HepG2 (cell line): ENCODE measurements at regions not wholly inside any gene's neighbourhood (a gene's known extent, or its start where the extent isn't known, plus 50 kb on each side); places are given as distances from the start of the nearest gene placed in this dataset.

Experiments
- ATAC-seq: fragments of 200-7000 bp; cut with Tn5 transposase; 3 replicates; pipeline ENCODE4 v1.9.1; 2020; ENCODE audit warnings: mild to moderate bottlenecking, moderate library complexity
- BruUV-seq: library from RNA; stranded (reverse); fragments of 400-500 nt; replicated peaks from 2 replicates; lab custom pipeline; 2021; lab: Mats Ljungman, UMichigan
- CTCF ChIA-PET: fragments of 300-600 bp; formaldehyde crosslinking; extraction: SDS; loops from one replicate; lab custom pipeline; 2021; ENCODE audit warnings: low total read pairs, inconsistent platforms, low intra/inter-chr PET ratio; lab: Yijun Ruan, JAX
- POLR2A ChIA-PET: fragments of 350-600 bp; sonication (Branson Sonifier 250); formaldehyde crosslinking; loops from one replicate; lab custom pipeline; 2020; ENCODE audit warnings: antibody characterized with exemption, inconsistent platforms; lab: Yijun Ruan, JAX
- DNase-seq: peaks from one replicate; pipeline ENCODE4 v3.0.0-alpha.2; 2015; ENCODE audit warnings: low spot score
- FAIRE-seq: peaks from 3 replicates; lab custom pipeline; 2011; peaks lifted over from hg19 to GRCh38; lab: Jason Lieb, UNC
- H2AFZ ChIP-seq: one replicate; pipeline ENCODE4 v1.6.1; 2011; ENCODE audit warnings: low read length, inconsistent platforms
- H3K27ac ChIP-seq: fragments of 300-600 bp; 3 replicates; pipeline ENCODE4 v1.8.0; 2011; ENCODE audit warnings: mixed run types, mild to moderate bottlenecking, mixed read lengths, low read length, inconsistent platforms; ENCODE audit not compliant: insufficient read depth; ENCODE audit errors: extremely low read length
- H3K27me3 ChIP-seq, 2 experiments: fragments of 200-600 bp in 1 of 2; 2 replicates in 1 of 2; 3 replicates in 1 of 2; pipeline versions ENCODE4 v1.6.0 to v1.8.0; 2011; ENCODE audit warnings: low read length in 2 of 2, mild to moderate bottlenecking in 2 of 2, moderate library complexity in 2 of 2, inconsistent platforms in 1 of 2; ENCODE audit not compliant: insufficient read depth in 2 of 2, control insufficient read depth in 1 of 2
- H3K36me3 ChIP-seq, 2 experiments: fragments of 200-600 bp in 1 of 2; replicated peaks in 1 of 2; 2 replicates in 1 of 2; 3 replicates in 1 of 2; pipeline versions ENCODE4 v1.5.1 to v1.8.0; 2011; ENCODE audit warnings: low read length in 2 of 2, inconsistent platforms in 1 of 2; ENCODE audit not compliant: insufficient read depth in 2 of 2, control insufficient read depth in 1 of 2
- H3K4me1 ChIP-seq: 2 replicates; pipeline ENCODE4 v1.5.1; 2012; ENCODE audit warnings: low read length, inconsistent platforms; ENCODE audit not compliant: insufficient read depth
- H3K4me2 ChIP-seq: 2 replicates; pipeline ENCODE4 v1.6.0; 2011; ENCODE audit warnings: low read depth, low read length, inconsistent platforms
- H3K4me3 ChIP-seq, 3 experiments: fragments of 200-600 bp in 1 of 3; sonication (generic), shearing (Covaris generic) in 1 of 3; replicated peaks in 1 of 3; 2 replicates each; pipeline ENCODE4 v1.5.1; 2011 to 2016; ENCODE audit warnings: low read length in 3 of 3, inconsistent platforms in 2 of 3, low read depth in 2 of 3, mild to moderate bottlenecking in 2 of 3, control low read depth in 1 of 3, mixed read lengths in 1 of 3; ENCODE audit not compliant: insufficient read depth in 1 of 3
- H3K79me2 ChIP-seq: one replicate; pipeline ENCODE4 v1.6.1; 2011; ENCODE audit warnings: low read length, inconsistent platforms; ENCODE audit not compliant: insufficient read depth
- H3K9ac ChIP-seq: 2 replicates; pipeline ENCODE4 v1.6.0; 2011; ENCODE audit warnings: mild to moderate bottlenecking, low read depth, low read length, inconsistent platforms; ENCODE audit not compliant: insufficient read depth
- H3K9me3 ChIP-seq: 2 replicates; pipeline ENCODE4 v1.5.1; 2012; ENCODE audit warnings: mild to moderate bottlenecking, low read length
- H4K20me1 ChIP-seq: 2 replicates; pipeline ENCODE4 v1.6.0; 2011; ENCODE audit warnings: inconsistent platforms, mild to moderate bottlenecking, low read length, moderate library complexity; ENCODE audit not compliant: insufficient read depth
- FOSL2 ChIP-seq: sonication (generic); formaldehyde crosslinking; IDR thresholded peaks from 2 replicates; pipeline ENCODE4 v1.4.0; 2020; ENCODE audit warnings: missing genetic modification reagents
- HHEX ChIP-seq: IDR thresholded peaks from 2 replicates; pipeline ENCODE4 v1.6.1; 2016; ENCODE audit warnings: control low read depth
- MAX ChIP-seq: IDR thresholded peaks from 2 replicates; pipeline ENCODE4 v1.6.1; 2012; ENCODE audit warnings: inconsistent platforms
- NFATC3 ChIP-seq: sonication (generic); formaldehyde crosslinking; IDR thresholded peaks from 2 replicates; pipeline ENCODE4 v1.5.1; 2020; ENCODE audit warnings: mild to moderate bottlenecking, missing genetic modification reagents
- NRL ChIP-seq: sonication (generic); formaldehyde crosslinking; IDR thresholded peaks from 2 replicates; pipeline ENCODE4 v1.5.0; 2020; ENCODE audit warnings: missing genetic modification reagents, mild to moderate bottlenecking, moderate library complexity, borderline replicate concordance
- PAX8 ChIP-seq: sonication (generic); formaldehyde crosslinking; IDR thresholded peaks from 2 replicates; pipeline ENCODE4 v1.8.0; 2022; ENCODE audit warnings: mild to moderate bottlenecking, missing genetic modification reagents, borderline replicate concordance
- PHB2 ChIP-seq: fragments of 450-650 bp; IDR thresholded peaks from 2 replicates; pipeline ENCODE4 v1.6.1; 2018; ENCODE audit not compliant: partially characterized antibody
- RFX3 ChIP-seq: IDR thresholded peaks from 2 replicates; pipeline ENCODE4 v1.6.1; 2016; ENCODE audit warnings: missing biosample characterization, missing genetic modification reagents
- SIN3A ChIP-seq: IDR thresholded peaks from 2 replicates; pipeline ENCODE4 v1.6.1; 2011; ENCODE audit warnings: low read depth, mild to moderate bottlenecking, control low read depth, low read length, borderline replicate concordance
- TAF1 ChIP-seq: sonication (generic); formaldehyde crosslinking; IDR thresholded peaks from 2 replicates; pipeline ENCODE4 v1.4.0; 2020; ENCODE audit warnings: missing genetic modification reagents
- TRIM24 ChIP-seq: sonication (generic); formaldehyde crosslinking; IDR thresholded peaks from 2 replicates; pipeline ENCODE4 v1.8.0; 2022; ENCODE audit warnings: mild to moderate bottlenecking, missing genetic modification reagents
- ZMAT5 ChIP-seq: sonication (generic); formaldehyde crosslinking; IDR thresholded peaks from 2 replicates; pipeline ENCODE4 v1.5.0; 2020; ENCODE audit warnings: mild to moderate bottlenecking, low read depth, missing genetic modification reagents, borderline replicate concordance
- ZNF234 ChIP-seq: sonication (generic); formaldehyde crosslinking; conservative IDR thresholded peaks from 2 replicates; pipeline ENCODE4 v1.5.1; 2020; ENCODE audit warnings: mild to moderate bottlenecking, missing genetic modification reagents
- ZNF24 ChIP-seq: fragments of 450-650 bp; IDR thresholded peaks from 2 replicates; pipeline ENCODE4 v1.6.1; 2017; ENCODE audit warnings: antibody characterized with exemption, mild to moderate bottlenecking
- ZNF276 ChIP-seq: sonication (generic); formaldehyde crosslinking; IDR thresholded peaks from 2 replicates; pipeline ENCODE4 v1.4.0; 2020; ENCODE audit warnings: mild to moderate bottlenecking, low read depth, missing genetic modification reagents
- ZNF280B ChIP-seq: sonication (generic); formaldehyde crosslinking; IDR thresholded peaks from 2 replicates; pipeline ENCODE4 v1.5.0; 2020; ENCODE audit warnings: missing genetic modification reagents, mild to moderate bottlenecking, borderline replicate concordance
- ZNF562 ChIP-seq: sonication (generic); formaldehyde crosslinking; IDR thresholded peaks from 2 replicates; pipeline ENCODE4 v1.8.0; 2022; ENCODE audit warnings: missing genetic modification reagents, borderline replicate concordance
- ZNF746 ChIP-seq: sonication (generic); formaldehyde crosslinking; IDR thresholded peaks from 2 replicates; pipeline ENCODE4 v1.8.0; 2022; ENCODE audit warnings: mild to moderate bottlenecking, missing genetic modification reagents
- WGBS: methylation state at CpG from one replicate; pipeline ENCODE4 v1.1.6; 2017; ENCODE audit warnings: low lambda C conversion rate; 5-methylcytosine and 5-hydroxymethylcytosine counted together
- in situ Hi-C: cut with HindIII; loops from 2 replicates; pipeline ENCODE4 v1.10.0; 2017; ENCODE audit warnings: low pct_unique_long_range_greater_than_20kb; ENCODE audit not compliant: extremely low pct_ligation_motif_present
- intact Hi-C: fragments of 100-400 bp; cut with micrococcal nuclease; formaldehyde crosslinking; loops from one replicate; pipeline ENCODE4 v1.10.0; 2022; ENCODE audit not compliant: unreplicated experiment

GRCh38 chr5:93010037-93010436, 571.0 kb downstream of the NR2F1-AS1 start:
- H3K36me3 ChIP-seq: no peaks in the 10 kb centered on the region
- H3K4me3 ChIP-seq: no peak overlapping the region
- H3K27ac ChIP-seq: no peak overlapping the region
- no TSS peak for BruUV-seq
- in situ Hi-C loops (no loop called here), intact Hi-C loops (no loop called here)
- H2AFZ ChIP-seq: no peak overlapping the region
- H3K9ac ChIP-seq: no peak overlapping the region
- CTCF ChIA-PET: no interaction called here
- no peak for FAIRE-seq
- DNase-seq: no peak
- POLR2A ChIA-PET: no interaction called here
- ATAC-seq: no peak
- no peaks in the 10 kb centered on the region for H4K20me1 ChIP-seq
- no peak for TF ChIP-seq ZNF280B (CRISPR knock-in tag)
- no peak for TF ChIP-seq ZMAT5 (CRISPR knock-in tag)
- no peak for TF ChIP-seq SIN3A
- no peak for TF ChIP-seq PAX8 (CRISPR knock-in tag)
- no peak for TF ChIP-seq ZNF746 (CRISPR knock-in tag)
- TF ChIP-seq ZNF24: no peak
- no peak for TF ChIP-seq ZNF234
- no peak for TF ChIP-seq MAX
- TF ChIP-seq RFX3 (CRISPR knock-in tag): no peak
- TF ChIP-seq ZNF562 (CRISPR knock-in tag): no peak
- no peak for TF ChIP-seq TAF1 (CRISPR knock-in tag)
- no peak for TF ChIP-seq NFATC3 (CRISPR knock-in tag)
- no peak for TF ChIP-seq HHEX (CRISPR knock-in tag)
- no peak for TF ChIP-seq NRL (CRISPR knock-in tag)
- no peak for TF ChIP-seq PHB2
- no peak for TF ChIP-seq TRIM24 (CRISPR knock-in tag)
- TF ChIP-seq FOSL2: no peak
- no peak for TF ChIP-seq ZNF276 (CRISPR knock-in tag)
- no peaks in the 10 kb centered on the region for H3K4me1 ChIP-seq
- H3K27me3 ChIP-seq: no peaks in the 10 kb centered on the region; a peak in 1 of 5 replicates
- WGBS: 98% methylated on average over 2 of the region's 2 CpGs
- peaks cover 9% of the 10 kb centered on the region for H3K9me3 ChIP-seq
- no peak overlapping the region for H3K4me2 ChIP-seq
- H3K79me2 ChIP-seq: no peaks in the 10 kb centered on the region
